Testis (tissue), 2 donors: ENCODE measurements at regions not wholly inside any gene's neighbourhood (a gene's known extent, or its start where the extent isn't known, plus 50 kb on each side); places are given as distances from the start of the nearest gene placed in this dataset.

ENCODE experiments used
- POLR2A ChIP-seq: fragments of 450-650 bp; IDR thresholded peaks from one replicate; pipeline ENCODE4 v1.6.1; 2017; ENCODE audit warnings: antibody characterized with exemption, mild to moderate bottlenecking, moderate library complexity
- TF ChIP-seq, protein P1 (sequence below), 3 experiments: fragments of 450-650 bp in 2 of 3; fragments of 200-600 bp in 1 of 3; sonication (generic) in 1 of 3; IDR thresholded peaks; one replicate each; pipeline ENCODE4 v1.5.1; 2016 to 2019; ENCODE audit warnings: antibody characterized with exemption in 3 of 3, mild to moderate bottlenecking in 2 of 3, moderate library complexity in 1 of 3

GRCh38 chr4:175916626-175917351 is 104.7 kb upstream of the GPM6A start:
- TF ChIP-seq, protein P1, sequence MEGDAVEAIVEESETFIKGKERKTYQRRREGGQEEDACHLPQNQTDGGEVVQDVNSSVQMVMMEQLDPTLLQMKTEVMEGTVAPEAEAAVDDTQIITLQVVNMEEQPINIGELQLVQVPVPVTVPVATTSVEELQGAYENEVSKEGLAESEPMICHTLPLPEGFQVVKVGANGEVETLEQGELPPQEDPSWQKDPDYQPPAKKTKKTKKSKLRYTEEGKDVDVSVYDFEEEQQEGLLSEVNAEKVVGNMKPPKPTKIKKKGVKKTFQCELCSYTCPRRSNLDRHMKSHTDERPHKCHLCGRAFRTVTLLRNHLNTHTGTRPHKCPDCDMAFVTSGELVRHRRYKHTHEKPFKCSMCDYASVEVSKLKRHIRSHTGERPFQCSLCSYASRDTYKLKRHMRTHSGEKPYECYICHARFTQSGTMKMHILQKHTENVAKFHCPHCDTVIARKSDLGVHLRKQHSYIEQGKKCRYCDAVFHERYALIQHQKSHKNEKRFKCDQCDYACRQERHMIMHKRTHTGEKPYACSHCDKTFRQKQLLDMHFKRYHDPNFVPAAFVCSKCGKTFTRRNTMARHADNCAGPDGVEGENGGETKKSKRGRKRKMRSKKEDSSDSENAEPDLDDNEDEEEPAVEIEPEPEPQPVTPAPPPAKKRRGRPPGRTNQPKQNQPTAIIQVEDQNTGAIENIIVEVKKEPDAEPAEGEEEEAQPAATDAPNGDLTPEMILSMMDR (IDR thresholded peaks at IDR 0.05): no peak
- no peak for TF ChIP-seq POLR2A
